BLaER1 treated with 17β-estradiol and CSF1 and Interleukin-3, amounts not matched to agents 10 nM and 100 nM (cell line): ENCODE measurements at regions not wholly inside any gene's neighbourhood (a gene's known extent, or its start where the extent isn't known, plus 50 kb on each side); places are given as distances from the start of the nearest gene placed in this dataset.

Source experiments
- H3K27ac ChIP-seq, 11 experiments: shearing (Covaris generic); formaldehyde crosslinking; 2 replicates each; pipeline ENCODE4 v1.8.1; 2022
- H3K27me3 ChIP-seq, 11 experiments: shearing (Covaris generic); formaldehyde crosslinking; 2 replicates each; pipeline ENCODE4 v1.8.1; 2022
- H3K36me3 ChIP-seq, 11 experiments: shearing (Covaris generic); formaldehyde crosslinking; 2 replicates each; pipeline ENCODE4 v1.8.1; 2022
- H3K4me1 ChIP-seq, 10 experiments: shearing (Covaris generic); formaldehyde crosslinking; 2 replicates each; pipeline ENCODE4 v1.8.1; 2022
- H3K4me2 ChIP-seq, 11 experiments: shearing (Covaris generic); formaldehyde crosslinking; 2 replicates each; pipeline ENCODE4 v1.8.1; 2022
- H3K4me3 ChIP-seq, 10 experiments: shearing (Covaris generic); formaldehyde crosslinking; 2 replicates each; pipeline ENCODE4 v1.8.1; 2022
- H3K9ac ChIP-seq, 11 experiments: shearing (Covaris generic); formaldehyde crosslinking; 2 replicates each; pipeline ENCODE4 v1.8.1; 2022
- H3K9me3 ChIP-seq, 11 experiments: shearing (Covaris generic); formaldehyde crosslinking; replicated peaks in 1 of 11; 2 replicates each; pipeline ENCODE4 v1.8.1; 2022
- H4K20me1 ChIP-seq, 11 experiments: shearing (Covaris generic); formaldehyde crosslinking; 2 replicates each; pipeline ENCODE4 v1.8.1; 2022
- Cebpa-rat ChIP-seq, 11 experiments: shearing (Covaris generic); IDR thresholded peaks; 2 replicates each; pipeline ENCODE4 v1.8.1; 2022

DNA sequence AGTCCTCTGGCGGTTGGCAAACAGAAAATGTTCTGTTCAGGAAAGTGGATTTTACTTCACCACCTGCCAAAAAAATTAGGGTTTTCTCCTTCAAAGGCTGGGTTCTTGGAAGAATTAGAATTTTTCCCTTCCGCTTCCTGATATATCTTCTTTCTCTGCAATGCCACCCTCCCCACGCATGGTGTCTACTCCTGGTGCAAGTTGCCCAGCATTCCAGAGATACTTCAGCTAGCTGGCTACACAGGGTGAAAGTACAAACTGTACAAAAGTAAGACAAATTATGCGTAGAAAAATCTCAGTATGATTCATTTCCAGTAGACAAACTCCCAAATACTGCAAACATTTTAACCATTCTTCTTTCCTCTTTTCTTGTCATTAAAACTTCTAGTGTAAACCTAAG lies 430.1 kb upstream of the ESRRG start:
- no peak for TF ChIP-seq Cebpa-rat (IDR thresholded peaks at IDR 0.05)
- no peaks in the 10 kb centered on the region for H4K20me1 ChIP-seq
- H3K36me3 ChIP-seq: no peaks in the 10 kb centered on the region
- no peak overlapping the region for H3K4me3 ChIP-seq
- no peak overlapping the region for H3K4me2 ChIP-seq
- H3K27ac ChIP-seq: no peak overlapping the region
- no peak overlapping the region for H3K9ac ChIP-seq
- H3K27me3 ChIP-seq: no peaks in the 10 kb centered on the region
- no peaks in the 10 kb centered on the region for H3K4me1 ChIP-seq
- H3K9me3 ChIP-seq: peaks cover 0 to 8% (median 3%) of the 10 kb centered on the region in 11 experiments; a peak in 9 of 22 replicates

- Histone ChIP-seq H3K4me1 (no peaks in the 10 kb centered on the region), H4K20me1 (no peaks in the 10 kb centered on the region), H3K36me3 (no peaks in the 10 kb centered on the region), H3K9ac (no peak overlapping the region), H3K9me3 (peaks cover 0 to 10% (median 5%) of the 10 kb centered on the region in 11 experiments; a peak in 9 of 22 replicates), H3K4me2 (no peak overlapping the region), H3K27ac (no peak overlapping the region), H3K27me3 (no peaks in the 10 kb centered on the region), H3K4me3 (no peak overlapping the region)
- TF ChIP-seq Cebpa-rat (IDR thresholded peaks at IDR 0.05): no peak
Observed at GRCh38 chr1:217150366-217150765, 427.1 kb upstream of the ESRRG start.

DNA sequence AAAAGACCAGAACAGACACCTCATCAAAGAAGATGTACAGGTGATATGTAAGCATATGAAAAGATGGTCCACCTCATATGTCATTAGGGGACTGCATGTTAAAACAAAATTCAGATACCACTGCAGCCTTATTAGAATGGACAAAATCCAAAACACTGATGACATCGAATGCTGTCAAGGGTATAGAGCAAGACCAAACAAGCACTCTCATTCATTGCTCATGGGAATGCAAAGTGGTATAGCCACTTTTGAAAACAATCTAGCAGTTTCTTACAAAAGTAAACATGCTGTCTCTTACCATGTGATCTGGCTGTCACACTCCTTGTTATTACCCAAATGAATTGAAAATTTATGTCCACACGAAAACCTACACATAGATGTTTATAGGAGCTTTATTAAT lies 426.6 kb upstream of the ESRRG start:
- Histone ChIP-seq H3K9ac (no peak overlapping the region), H3K4me3 (no peak overlapping the region), H3K9me3 (peaks cover 0 to 10% (median 5%) of the 10 kb centered on the region in 11 experiments; a peak in 10 of 22 replicates), H3K27me3 (no peaks in the 10 kb centered on the region), H3K27ac (no peak overlapping the region), H4K20me1 (no peaks in the 10 kb centered on the region), H3K36me3 (no peaks in the 10 kb centered on the region), H3K4me2 (no peak overlapping the region), H3K4me1 (no peaks in the 10 kb centered on the region)
- TF ChIP-seq Cebpa-rat (IDR thresholded peaks at IDR 0.05): no peak

- no peak overlapping the region for H3K9ac ChIP-seq
- H3K36me3 ChIP-seq: no peaks in the 10 kb centered on the region
- H3K9me3 ChIP-seq: peaks cover 18 to 40% (median 28%) of the 10 kb centered on the region in 11 experiments
- H3K27me3 ChIP-seq: no peaks in the 10 kb centered on the region
- no peak overlapping the region for H3K27ac ChIP-seq
- no peaks in the 10 kb centered on the region for H4K20me1 ChIP-seq
- peaks cover 0 to 9% (median 0%) of the 10 kb centered on the region in 10 experiments; a peak in 3 of 20 replicates for H3K4me1 ChIP-seq
- H3K4me3 ChIP-seq: no peak overlapping the region
- TF ChIP-seq Cebpa-rat (IDR thresholded peaks at IDR 0.05): no peak
- H3K4me2 ChIP-seq: no peak overlapping the region
Observed at GRCh38 chr1:217141711-217142110, 418.5 kb upstream of the ESRRG start.

DNA sequence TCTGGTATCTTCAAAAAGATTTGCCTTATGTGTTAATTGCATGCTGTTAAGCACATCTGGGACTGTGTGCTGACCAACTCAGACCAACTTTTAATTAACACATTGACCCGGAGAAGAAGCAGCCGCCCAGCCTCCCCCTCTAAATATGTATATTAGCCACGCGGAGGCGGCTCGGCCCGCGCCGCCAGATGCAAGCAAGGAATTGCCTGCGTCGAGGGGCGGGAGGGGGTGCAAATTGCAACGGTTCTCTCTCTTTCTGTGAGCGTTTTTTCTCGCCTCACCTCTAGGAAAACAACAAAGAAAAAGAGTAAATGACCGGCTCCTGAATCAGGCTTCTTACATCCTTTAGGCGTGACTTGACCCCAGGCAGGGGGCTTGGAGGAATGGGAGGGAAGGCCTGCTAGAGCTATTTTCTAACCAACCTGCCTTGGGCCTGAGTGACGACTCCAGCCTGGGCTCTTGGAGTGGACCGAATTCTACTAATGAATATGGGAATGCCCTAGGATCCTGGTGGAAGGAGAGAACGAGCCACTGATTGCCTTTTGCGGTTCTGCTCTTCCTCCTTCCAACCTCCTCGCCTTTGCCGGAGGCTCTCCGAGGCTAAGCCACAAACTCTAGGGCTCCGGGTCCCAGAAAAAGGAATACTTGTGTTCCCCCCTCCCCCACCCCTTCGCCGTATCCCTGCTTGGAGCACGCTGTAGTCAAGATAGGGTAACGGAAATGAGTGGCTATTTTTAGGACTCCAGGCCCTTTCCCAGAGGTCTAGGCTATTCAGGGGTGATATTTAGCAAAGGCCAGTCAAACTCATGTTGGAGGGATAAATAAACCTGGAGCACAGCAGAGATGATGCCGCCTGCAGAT lies 417.0 kb upstream of the ESRRG start:
- Histone ChIP-seq H3K4me1 (peaks cover 0 to 9% (median 0%) of the 10 kb centered on the region in 10 experiments; a peak in 3 of 20 replicates), H3K9ac (no peak overlapping the region), H3K9me3 (peaks cover 33 to 54% (median 42%) of the 10 kb centered on the region in 11 experiments), H3K4me3 (no peak overlapping the region), H3K27me3 (no peaks in the 10 kb centered on the region), H4K20me1 (no peaks in the 10 kb centered on the region), H3K4me2 (no peak overlapping the region), H3K27ac (no peak overlapping the region), H3K36me3 (no peaks in the 10 kb centered on the region)
- TF ChIP-seq Cebpa-rat (IDR thresholded peaks at IDR 0.05): no peak

DNA sequence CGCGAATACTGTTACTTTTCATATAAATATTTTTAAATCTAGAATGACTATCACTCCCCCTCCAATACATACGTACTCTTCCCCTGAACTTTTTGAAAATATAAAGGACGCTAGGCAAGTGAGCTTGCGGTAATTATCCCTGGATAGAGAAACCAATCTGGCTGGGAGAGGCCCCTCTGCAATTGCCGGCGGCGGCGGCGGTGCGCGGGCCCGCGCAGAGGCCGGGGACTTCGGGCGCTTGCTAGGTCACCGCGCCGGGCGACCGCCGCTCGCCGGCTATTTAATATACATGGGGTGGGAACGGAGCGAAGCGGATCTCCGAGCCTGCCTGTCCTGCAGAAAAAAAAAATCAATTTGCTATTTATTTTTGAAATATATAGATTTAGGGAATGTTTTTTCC lies 416.3 kb upstream of the ESRRG start:
- no peak overlapping the region for H3K4me2 ChIP-seq
- no peaks in the 10 kb centered on the region for H4K20me1 ChIP-seq
- H3K9ac ChIP-seq: no peak overlapping the region
- peaks cover 0 to 9% (median 0%) of the 10 kb centered on the region in 10 experiments; a peak in 3 of 20 replicates for H3K4me1 ChIP-seq
- H3K36me3 ChIP-seq: no peaks in the 10 kb centered on the region
- TF ChIP-seq Cebpa-rat (IDR thresholded peaks at IDR 0.05): no peak
- no peak overlapping the region for H3K27ac ChIP-seq
- no peaks in the 10 kb centered on the region for H3K27me3 ChIP-seq
- no peak overlapping the region for H3K4me3 ChIP-seq
- H3K9me3 ChIP-seq: peaks cover 40 to 58% (median 50%) of the 10 kb centered on the region in 11 experiments

GRCh38 chr1:217138799-217139466 lies 415.7 kb upstream of the ESRRG start:
- Histone ChIP-seq H3K36me3 (no peaks in the 10 kb centered on the region), H3K27ac (no peak overlapping the region), H3K4me2 (no peak overlapping the region), H4K20me1 (no peaks in the 10 kb centered on the region), H3K4me3 (no peak overlapping the region), H3K9ac (no peak overlapping the region), H3K9me3 (peaks cover 46 to 64% (median 55%) of the 10 kb centered on the region in 11 experiments), H3K4me1 (peaks cover 0 to 9% (median 0%) of the 10 kb centered on the region in 10 experiments; a peak in 3 of 20 replicates), H3K27me3 (no peaks in the 10 kb centered on the region)
- TF ChIP-seq Cebpa-rat (IDR thresholded peaks at IDR 0.05): no peak

DNA sequence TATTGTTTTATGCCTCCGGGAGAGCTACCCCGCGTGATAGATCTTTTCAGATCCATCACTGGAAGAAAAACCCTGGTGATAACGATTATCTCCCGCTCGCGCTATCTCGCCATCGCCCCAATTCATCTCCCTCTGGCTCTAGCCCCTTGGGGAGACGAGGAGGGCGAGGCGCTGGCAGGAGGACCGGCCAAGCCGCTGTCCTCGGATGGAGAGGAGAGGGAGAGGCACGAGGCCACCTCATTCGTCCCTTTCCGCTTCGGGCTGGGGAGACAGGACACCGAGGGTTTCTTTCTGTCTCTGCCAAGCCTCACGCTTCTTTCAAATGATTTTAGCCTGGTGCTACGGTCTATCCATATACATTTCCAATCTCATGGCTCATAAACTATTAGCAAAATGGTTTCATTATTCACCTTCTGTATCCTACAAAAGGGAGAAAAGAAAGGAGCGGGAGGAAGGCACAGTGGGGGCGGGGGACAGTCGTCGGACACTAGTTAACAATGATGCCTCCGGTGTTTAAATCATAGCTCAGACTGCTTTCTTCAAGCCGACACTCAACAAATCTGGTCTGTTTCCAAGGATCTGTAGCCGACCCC lies 415.0 kb upstream of the ESRRG start:
- Histone ChIP-seq H3K4me1 (peaks cover 0 to 9% (median 0%) of the 10 kb centered on the region in 10 experiments; a peak in 3 of 20 replicates), H3K36me3 (no peaks in the 10 kb centered on the region), H3K27me3 (no peaks in the 10 kb centered on the region), H3K9ac (no peak overlapping the region), H3K4me2 (no peak overlapping the region), H4K20me1 (no peaks in the 10 kb centered on the region), H3K4me3 (no peak overlapping the region), H3K27ac (no peak overlapping the region), H3K9me3 (peaks cover 49 to 67% (median 58%) of the 10 kb centered on the region in 11 experiments)
- TF ChIP-seq Cebpa-rat (IDR thresholded peaks at IDR 0.05): no peak

GRCh38 chr1:217137210-217137881 lies 414.1 kb upstream of the ESRRG start:
- Histone ChIP-seq H3K9me3 (peaks cover 49 to 67% (median 58%) of the 10 kb centered on the region in 11 experiments), H3K27me3 (no peaks in the 10 kb centered on the region), H3K4me1 (peaks cover 0 to 7% (median 0%) of the 10 kb centered on the region in 10 experiments; a peak in 3 of 20 replicates), H4K20me1 (no peaks in the 10 kb centered on the region), H3K9ac (no peak overlapping the region), H3K4me2 (no peak overlapping the region), H3K27ac (no peak overlapping the region), H3K36me3 (no peaks in the 10 kb centered on the region), H3K4me3 (no peak overlapping the region)
- TF ChIP-seq Cebpa-rat (IDR thresholded peaks at IDR 0.05): no peak
